Testis (tissue), 2 donors: ENCODE measurements at regions not wholly inside any gene's neighbourhood (a gene's known extent, or its start where the extent isn't known, plus 50 kb on each side); places are given as distances from the start of the nearest gene placed in this dataset.

ENCODE experiments used
- DNase-seq: peaks from one replicate; pipeline ENCODE4 v3.0.0-alpha.2; 2019
- H3K27ac ChIP-seq, 2 donors: fragments of 200-600 bp; sonication (generic); one replicate each; pipeline ENCODE4 v1.5.1; 2019
- H3K27me3 ChIP-seq: fragments of 200-600 bp; sonication (generic); one replicate; pipeline ENCODE4 v1.5.1; 2019
- H3K36me3 ChIP-seq: fragments of 200-600 bp; sonication (generic); one replicate; pipeline ENCODE4 v1.5.1; 2017; ENCODE audit warnings: low read depth; ENCODE audit errors: missing control alignments
- H3K4me1 ChIP-seq: fragments of 200-600 bp; sonication (generic); one replicate; pipeline ENCODE4 v1.5.1; 2019
- H3K4me3 ChIP-seq, 2 donors: fragments of 200-600 bp; sonication (generic); one replicate each; pipeline ENCODE4 v1.5.1; 2017 to 2019
- H3K9me3 ChIP-seq: fragments of 200-600 bp; sonication (generic); one replicate; pipeline ENCODE4 v1.5.1; 2017
- CTCF ChIP-seq, 3 experiments: fragments of 450-650 bp in 2 of 3; fragments of 200-600 bp in 1 of 3; sonication (generic) in 1 of 3; IDR thresholded peaks; one replicate each; pipeline ENCODE4 v1.5.1; 2016 to 2019; ENCODE audit warnings: antibody characterized with exemption in 3 of 3, mild to moderate bottlenecking in 2 of 3, moderate library complexity in 1 of 3
- POLR2A ChIP-seq: fragments of 450-650 bp; IDR thresholded peaks from one replicate; pipeline ENCODE4 v1.6.1; 2017; ENCODE audit warnings: antibody characterized with exemption, mild to moderate bottlenecking, moderate library complexity
- WGBS, 2 donors: methylation state at CpG; one replicate each; pipeline ENCODE4 v1.1.5; 2018; 5-methylcytosine and 5-hydroxymethylcytosine counted together
- intact Hi-C: fragments of 100-400 bp; cut with DNase I; formaldehyde crosslinking; loops from one replicate; pipeline ENCODE4 v1.15.1; 2023; ENCODE audit warnings: low total_unique reads

GRCh38 chr10:6766131-6766801 lies 186.2 kb upstream of the PRKCQ start:
- TF ChIP-seq POLR2A (no peak), CTCF (IDR thresholded peaks at IDR 0.05) (no peak)
- Histone ChIP-seq H3K4me1 (no peaks in the 10 kb centered on the region), H3K4me3 (no peak overlapping the region), H3K27me3 (no peaks in the 10 kb centered on the region), H3K9me3 (no peaks in the 10 kb centered on the region), H3K27ac (no peak overlapping the region), H3K36me3 (no peaks in the 10 kb centered on the region)
- 58 to 63% methylated on average over 11 of the region's 11 CpGs for WGBS, 2 donors
- intact Hi-C loops = no loop called here
- DNase-seq = no peak

- H3K36me3 ChIP-seq = no peaks in the 10 kb centered on the region
- no peak overlapping the region for H3K4me3 ChIP-seq
- no peaks in the 10 kb centered on the region for H3K27me3 ChIP-seq
- H3K4me1 ChIP-seq = no peaks in the 10 kb centered on the region
- H3K27ac ChIP-seq = no peak overlapping the region
- intact Hi-C loops = no loop called here
- H3K9me3 ChIP-seq = no peaks in the 10 kb centered on the region
- no peak for DNase-seq
- TF ChIP-seq CTCF (IDR thresholded peaks at IDR 0.05) (no peak), POLR2A (no peak)
- 58 to 62% methylated on average over 6 of the region's 6 CpGs for WGBS, 2 donors
Measured at GRCh38 chr10:6763423-6763822, 183.3 kb upstream of the PRKCQ start.

- H3K4me3 ChIP-seq = no peak overlapping the region
- H3K36me3 ChIP-seq = no peaks in the 10 kb centered on the region
- DNase-seq = no peak
- H3K27me3 ChIP-seq = no peaks in the 10 kb centered on the region
- intact Hi-C loops = no loop called here
- no peak for TF ChIP-seq POLR2A
- no peak for TF ChIP-seq CTCF (IDR thresholded peaks at IDR 0.05)
- no peaks in the 10 kb centered on the region for H3K9me3 ChIP-seq
- 53 to 56% methylated on average over 5 of the region's 5 CpGs for whole genome bisulfite sequencing, 2 donors
- H3K4me1 ChIP-seq = no peaks in the 10 kb centered on the region
- H3K27ac ChIP-seq = no peak overlapping the region
Measured at GRCh38 chr10:6763001-6763400, 182.9 kb upstream of the PRKCQ start.

- no peaks in the 10 kb centered on the region for H3K9me3 ChIP-seq
- TF ChIP-seq CTCF (IDR thresholded peaks at IDR 0.05) (no peak), POLR2A (no peak)
- no peak overlapping the region for H3K27ac ChIP-seq
- H3K36me3 ChIP-seq = no peaks in the 10 kb centered on the region
- WGBS, 2 donors = 90% methylated on average over 1 of the region's 1 CpG
- no peaks in the 10 kb centered on the region for H3K27me3 ChIP-seq
- no peak overlapping the region for H3K4me3 ChIP-seq
- intact Hi-C loops = no loop called here
- no peaks in the 10 kb centered on the region for H3K4me1 ChIP-seq
- no peak for DNase-seq
Measured at GRCh38 chr10:6759961-6760360, 179.9 kb upstream of the PRKCQ start.

- DNase-seq = no peak
- Histone ChIP-seq H3K36me3 (no peaks in the 10 kb centered on the region), H3K4me3 (no peak overlapping the region), H3K9me3 (no peaks in the 10 kb centered on the region), H3K4me1 (no peaks in the 10 kb centered on the region), H3K27ac (no peak overlapping the region), H3K27me3 (no peaks in the 10 kb centered on the region)
- 63 to 74% methylated on average over 7 of the region's 7 CpGs for WGBS, 2 donors
- TF ChIP-seq POLR2A (no peak), CTCF (IDR thresholded peaks at IDR 0.05) (no peak)
- intact Hi-C loops = no loop called here
Measured at GRCh38 chr10:6757158-6757557, 177.1 kb upstream of the PRKCQ start.
